Immature natural killer cell (primary cell): ENCODE measurements at regions not wholly inside any gene's neighbourhood (a gene's known extent, or its start where the extent isn't known, plus 50 kb on each side); places are given as distances from the start of the nearest gene placed in this dataset.

ENCODE experiments used
- DNase-seq, 3 donors: peaks; one replicate each; pipeline ENCODE4 v3.0.0; 2022; ENCODE audit warnings: mixed read lengths in 1 of 3
- H3K27ac Mint-ChIP-seq, 6 donors: one replicate each; pipeline ENCODE4 v1.8.0; 2020; ENCODE audit warnings: mixed read lengths in 6 of 6, mild to moderate bottlenecking in 5 of 6, inconsistent platforms in 4 of 6, moderate library complexity in 3 of 6
- H3K27me3 Mint-ChIP-seq, 3 donors: one replicate each; pipeline ENCODE4 v1.8.0; 2020 to 2021; ENCODE audit warnings: low read depth in 3 of 3, mild to moderate bottlenecking in 3 of 3, mixed read lengths in 3 of 3, moderate library complexity in 3 of 3, inconsistent platforms in 1 of 3
- H3K36me3 Mint-ChIP-seq, 3 donors: one replicate each; pipeline ENCODE4 v1.8.0; 2020; ENCODE audit warnings: mixed read lengths in 3 of 3, inconsistent platforms in 2 of 3, mild to moderate bottlenecking in 2 of 3
- H3K4me1 Mint-ChIP-seq, 2 donors: one replicate each; pipeline ENCODE4 v1.8.0; 2020; ENCODE audit warnings: inconsistent platforms in 2 of 2, mild to moderate bottlenecking in 2 of 2, mixed read lengths in 2 of 2, moderate library complexity in 1 of 2
- H3K4me3 Mint-ChIP-seq, 5 donors: one replicate each; pipeline ENCODE4 v1.8.0; 2020; ENCODE audit warnings: mild to moderate bottlenecking in 5 of 5, mixed read lengths in 5 of 5, inconsistent platforms in 3 of 5, moderate library complexity in 3 of 5
- H3K9me3 Mint-ChIP-seq, 6 donors: one replicate each; pipeline ENCODE4 v1.8.0; 2020; ENCODE audit warnings: mild to moderate bottlenecking in 6 of 6, mixed read lengths in 6 of 6, inconsistent platforms in 4 of 6, moderate library complexity in 3 of 6

DNA sequence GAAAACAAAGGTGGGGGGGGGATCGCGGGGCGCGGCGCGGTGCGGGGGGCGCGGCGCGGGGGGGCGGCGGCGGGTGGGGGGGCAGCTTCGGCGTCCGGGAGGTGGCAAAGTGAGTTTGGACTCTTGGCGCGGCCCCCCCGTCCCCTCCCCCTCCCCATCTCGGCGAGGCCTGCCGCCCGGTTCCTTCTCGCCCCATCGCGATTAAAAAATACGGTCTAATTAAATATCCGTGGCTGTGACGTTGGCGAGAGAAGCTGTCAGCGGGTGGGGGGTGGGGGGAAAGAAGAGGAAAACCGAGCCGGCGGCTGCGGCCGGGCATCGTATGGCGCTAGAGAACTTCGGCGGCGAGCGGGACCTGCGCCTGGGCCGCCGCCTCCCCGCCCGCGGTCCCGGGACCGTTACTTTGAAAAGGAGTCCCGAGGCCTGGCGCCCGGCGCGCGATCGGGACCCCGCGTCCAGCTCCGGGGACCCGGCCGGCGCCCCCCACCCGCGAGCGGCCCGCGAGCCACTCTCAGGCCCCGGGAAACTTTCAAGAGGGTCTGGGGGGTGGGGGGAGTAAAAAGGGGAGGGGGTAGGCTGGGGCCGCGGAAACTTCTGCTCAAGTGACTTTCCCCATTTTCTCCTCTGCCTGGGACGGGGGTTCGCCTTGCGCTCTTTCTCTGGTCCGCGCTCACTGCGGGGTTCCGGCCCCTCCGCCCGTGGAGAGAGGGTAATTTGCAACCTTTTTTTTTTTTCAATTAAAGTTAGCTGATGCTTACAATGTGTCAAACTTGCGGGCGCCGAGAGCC, 146.3 kb upstream of the ZNF536 start:
- peak overlapping the region; percentile 38 to 76 (median 70) for H3K4me3 Mint-ChIP-seq
- H3K36me3 Mint-ChIP-seq, result peaks cover 0 to 4% (median 0%) of the 10 kb centered on the region in 3 donors
- peaks cover 22 to 31% of the 10 kb centered on the region in 2 donors for H3K4me1 Mint-ChIP-seq
- peaks cover 0 to 1% (median 0%) of the 10 kb centered on the region in 6 donors for H3K9me3 Mint-ChIP-seq
- no peak overlapping the region for H3K27ac Mint-ChIP-seq
- DNase-seq, result no peak
- H3K27me3 Mint-ChIP-seq, result peaks cover 28 to 43% (median 34%) of the 10 kb centered on the region in 3 donors

DNA sequence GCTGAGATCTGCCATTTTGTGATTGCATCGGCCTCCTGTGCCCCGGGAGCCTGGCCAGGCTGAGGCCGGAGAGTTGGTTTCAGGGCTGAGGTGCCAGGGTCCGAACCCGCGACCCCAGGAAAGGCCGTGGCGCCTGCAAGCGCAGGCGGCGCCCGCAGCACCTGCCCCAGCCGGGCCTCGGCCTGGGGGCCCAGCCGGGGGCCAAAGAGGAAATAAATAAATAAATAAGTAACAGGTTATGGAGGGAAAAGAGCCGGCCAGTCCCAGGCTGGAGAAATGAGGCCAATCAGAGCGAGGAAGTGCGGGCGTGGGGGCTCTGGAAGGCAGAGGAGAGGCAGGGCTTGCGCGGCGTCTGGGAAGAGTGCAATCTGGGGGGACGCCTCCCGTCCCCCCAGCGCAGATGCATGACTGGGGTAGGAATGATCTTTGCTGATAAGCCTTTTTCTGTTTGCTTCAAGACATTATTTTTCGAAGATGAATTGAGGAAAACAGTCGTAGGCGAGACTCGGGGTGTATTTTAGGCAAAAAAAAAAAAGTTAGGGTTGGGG, 145.6 kb upstream of the ZNF536 start:
- H3K36me3 Mint-ChIP-seq, result peaks cover 0 to 4% (median 0%) of the 10 kb centered on the region in 3 donors
- H3K27me3 Mint-ChIP-seq, result peaks cover 31 to 40% (median 34%) of the 10 kb centered on the region in 3 donors
- peaks cover 0 to 1% (median 0%) of the 10 kb centered on the region in 6 donors for H3K9me3 Mint-ChIP-seq
- H3K4me1 Mint-ChIP-seq, result peaks cover 22 to 31% of the 10 kb centered on the region in 2 donors
- H3K27ac Mint-ChIP-seq, result no peak overlapping the region
- H3K4me3 Mint-ChIP-seq, result peak overlapping the region; percentile 70 to 82 (median 75)
- no peak for DNase-seq

- Mint-ChIP-seq H3K27ac (no peak overlapping the region), H3K9me3 (peaks cover 0 to 1% (median 0%) of the 10 kb centered on the region in 6 donors), H3K4me3 (peak overlapping the region; percentile 70 to 82 (median 75)), H3K36me3 (peaks cover 0 to 4% (median 0%) of the 10 kb centered on the region in 3 donors), H3K4me1 (peaks cover 22 to 31% of the 10 kb centered on the region in 2 donors), H3K27me3 (peaks cover 30 to 40% (median 37%) of the 10 kb centered on the region in 3 donors)
- DNase-seq, result no peak
Observed at GRCh38 chr19:30227012-30227621, 145.1 kb upstream of the ZNF536 start.

DNA sequence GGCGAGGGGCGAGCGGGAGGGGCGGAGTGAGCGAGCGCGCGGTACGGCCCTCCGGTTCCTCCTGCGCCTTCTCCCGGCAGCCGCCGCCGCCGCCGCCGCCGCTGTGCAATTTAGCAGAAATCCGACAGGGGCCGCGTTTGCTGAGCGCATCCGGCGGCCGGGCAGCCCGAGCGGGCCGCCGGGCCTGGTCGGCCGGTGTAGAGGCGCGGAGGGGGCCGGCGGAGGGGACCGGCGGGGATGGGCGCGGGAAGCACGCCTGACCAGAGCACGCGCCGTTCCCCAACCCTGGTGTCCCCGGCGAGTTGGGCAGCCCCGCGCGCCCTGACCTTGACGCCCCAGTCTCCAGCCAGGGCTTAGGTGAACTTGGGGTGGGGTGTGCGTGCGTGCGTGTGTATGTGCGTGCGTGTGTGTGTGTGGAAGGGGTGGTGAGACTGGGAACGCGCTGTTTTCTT, 144.5 kb upstream of the ZNF536 start:
- H3K27ac Mint-ChIP-seq, result no peak overlapping the region
- H3K27me3 Mint-ChIP-seq, result peaks cover 30 to 40% (median 37%) of the 10 kb centered on the region in 3 donors
- peak in 2 of 3 donors; percentile 6 to 10 for DNase-seq
- peaks cover 0 to 4% (median 0%) of the 10 kb centered on the region in 3 donors for H3K36me3 Mint-ChIP-seq
- peaks cover 0 to 1% (median 0%) of the 10 kb centered on the region in 6 donors for H3K9me3 Mint-ChIP-seq
- H3K4me3 Mint-ChIP-seq, result peak overlapping the region; percentile 44 to 80 (median 51)
- H3K4me1 Mint-ChIP-seq, result peaks cover 22 to 31% of the 10 kb centered on the region in 2 donors

GRCh38 chr19:30228113-30228834, 143.9 kb upstream of the ZNF536 start:
- Mint-ChIP-seq H3K27ac (no peak overlapping the region), H3K9me3 (peaks cover 0 to 1% (median 0%) of the 10 kb centered on the region in 6 donors), H3K4me3 (peak overlapping the region; percentile 44 to 64 (median 51)), H3K4me1 (peaks cover 22 to 27% of the 10 kb centered on the region in 2 donors), H3K36me3 (peaks cover 0 to 4% (median 0%) of the 10 kb centered on the region in 3 donors), H3K27me3 (peaks cover 30 to 37% (median 35%) of the 10 kb centered on the region in 3 donors)
- no peak for DNase-seq

- H3K27me3 Mint-ChIP-seq, result peaks cover 28 to 36% (median 31%) of the 10 kb centered on the region in 3 donors
- H3K27ac Mint-ChIP-seq, result no peak overlapping the region
- no peak for DNase-seq
Observed at GRCh38 chr19:30228835-30229524, 143.2 kb upstream of the ZNF536 start.

GRCh38 chr19:30229525-30230174, 142.5 kb upstream of the ZNF536 start:
- Mint-ChIP-seq H3K9me3 (peaks cover 0 to 1% (median 0%) of the 10 kb centered on the region in 6 donors), H3K27ac (no peak overlapping the region), H3K4me3 (no peak overlapping the region), H3K27me3 (peaks cover 25 to 30% (median 28%) of the 10 kb centered on the region in 3 donors), H3K36me3 (peaks cover 0 to 4% (median 0%) of the 10 kb centered on the region in 3 donors), H3K4me1 (peaks cover 20 to 23% of the 10 kb centered on the region in 2 donors)
- no peak for DNase-seq

More at GRCh38 chr19:30228835-30229524, 143.2 kb upstream of the ZNF536 start:
- Mint-ChIP-seq H3K4me3 (peak overlapping the region in 2 of 5 donors; percentile 45 to 59), H3K36me3 (peaks cover 0 to 4% (median 0%) of the 10 kb centered on the region in 3 donors), H3K4me1 (peaks cover 22 to 27% of the 10 kb centered on the region in 2 donors), H3K9me3 (peaks cover 0 to 1% (median 0%) of the 10 kb centered on the region in 6 donors)

DNA sequence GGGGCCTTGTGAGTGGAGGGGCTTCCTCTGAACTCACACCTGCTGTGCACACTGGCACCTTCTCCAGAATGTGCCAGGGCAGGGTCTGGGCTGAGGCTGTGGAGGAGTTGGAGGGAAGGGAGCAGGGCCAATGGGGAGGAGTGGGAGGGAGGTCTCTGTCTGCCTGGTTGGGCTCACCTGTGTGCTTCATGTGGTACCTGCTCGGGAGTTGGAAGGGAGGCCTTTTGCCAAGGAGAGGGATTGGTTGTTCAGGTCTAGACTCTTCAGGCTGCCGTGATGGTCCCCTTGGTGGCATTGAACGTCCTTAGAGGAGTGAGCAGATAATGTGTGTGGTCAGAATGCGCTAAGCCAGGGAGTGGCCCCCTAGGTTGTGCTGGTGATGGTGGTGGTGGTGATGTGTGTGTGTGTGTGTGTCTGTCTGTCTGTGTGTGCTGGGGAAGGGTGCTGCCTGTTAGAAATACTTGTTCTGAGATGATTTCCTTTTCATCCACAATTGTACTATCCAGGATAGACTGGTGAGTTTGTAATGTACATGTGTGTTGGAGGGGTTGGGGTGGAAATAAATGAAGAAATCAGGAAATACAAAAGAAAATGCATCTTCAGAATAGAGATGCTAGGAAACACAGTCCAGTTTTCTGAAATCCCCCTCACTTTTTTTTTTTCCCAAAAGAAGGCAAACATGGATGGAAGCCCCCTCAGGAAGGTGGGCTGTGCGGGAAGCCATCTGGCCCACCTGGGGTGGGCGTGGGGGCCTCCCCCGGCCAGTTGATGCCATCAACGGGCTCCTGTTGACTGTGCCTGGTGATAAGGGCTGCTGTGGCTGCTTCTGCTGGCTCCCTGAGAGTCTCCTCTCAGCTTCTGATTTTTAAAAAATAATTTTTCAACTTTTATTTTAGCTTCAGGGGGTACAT, 140.5 kb upstream of the ZNF536 start:
- no peaks in the 10 kb centered on the region for H3K9me3 Mint-ChIP-seq
- H3K27me3 Mint-ChIP-seq, result peaks cover 21 to 28% (median 28%) of the 10 kb centered on the region in 3 donors
- H3K36me3 Mint-ChIP-seq, result no peaks in the 10 kb centered on the region
- peaks cover 11% of the 10 kb centered on the region in 2 donors for H3K4me1 Mint-ChIP-seq
- DNase-seq, result no peak
- no peak overlapping the region for H3K4me3 Mint-ChIP-seq
- H3K27ac Mint-ChIP-seq, result peak overlapping the region in 1 of 6 donors; percentile 53

- H3K4me1 Mint-ChIP-seq, result peaks cover 0 to 2% of the 10 kb centered on the region in 2 donors
- H3K36me3 Mint-ChIP-seq, result no peaks in the 10 kb centered on the region
- no peak overlapping the region for H3K4me3 Mint-ChIP-seq
Observed at GRCh38 chr19:30233375-30233774, 138.8 kb upstream of the ZNF536 start.

DNA sequence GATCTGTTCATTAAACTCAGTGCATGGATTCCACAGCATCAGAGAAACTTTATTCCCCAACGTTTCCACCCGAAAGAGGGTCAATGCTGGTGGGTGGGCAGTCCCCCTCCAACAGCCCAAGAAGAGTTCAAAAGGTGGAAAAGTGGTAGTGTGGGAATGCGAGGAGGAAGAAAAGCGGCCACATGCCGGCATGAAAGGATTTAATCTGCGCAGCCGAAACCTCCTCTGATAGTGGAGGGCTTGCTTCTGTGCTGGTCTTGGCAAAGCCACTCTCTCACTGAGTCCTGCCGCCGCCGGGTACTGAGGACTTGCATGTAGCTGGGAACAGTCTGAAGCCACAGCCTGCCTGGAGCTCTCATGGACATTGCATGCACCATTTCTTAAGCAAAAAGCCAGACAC, 136.2 kb upstream of the ZNF536 start:
- Mint-ChIP-seq H3K4me3 (no peak overlapping the region), H3K27ac (no peak overlapping the region), H3K4me1 (no peaks in the 10 kb centered on the region), H3K9me3 (no peaks in the 10 kb centered on the region), H3K36me3 (no peaks in the 10 kb centered on the region), H3K27me3 (peaks cover 11 to 19% (median 18%) of the 10 kb centered on the region in 3 donors)
- no peak for DNase-seq

More at GRCh38 chr19:30233375-30233774, 138.8 kb upstream of the ZNF536 start:
- Mint-ChIP-seq H3K9me3 (no peaks in the 10 kb centered on the region), H3K27me3 (peaks cover 17 to 24% (median 22%) of the 10 kb centered on the region in 3 donors), H3K27ac (no peak overlapping the region)
- DNase-seq, result no peak

DNA sequence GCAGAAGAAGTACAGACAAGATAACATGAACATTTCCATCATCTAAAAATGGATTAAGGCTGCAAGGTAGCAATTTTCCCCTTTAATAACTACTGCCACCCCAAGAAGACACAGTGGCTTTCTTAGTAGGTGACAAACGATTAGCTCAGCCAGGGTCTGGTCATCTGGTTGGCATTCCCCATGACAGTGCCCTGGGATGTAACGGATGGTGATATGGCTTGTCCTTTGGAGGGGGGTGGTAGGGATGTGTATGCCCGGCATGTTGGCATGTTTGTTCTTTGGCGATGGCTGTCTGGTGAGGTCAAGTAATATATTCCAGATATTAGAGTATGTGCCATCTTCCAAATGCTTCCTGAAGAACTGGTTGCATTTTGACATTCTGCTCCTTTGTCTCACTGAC, 135.6 kb upstream of the ZNF536 start:
- Mint-ChIP-seq H3K4me1 (no peaks in the 10 kb centered on the region), H3K36me3 (no peaks in the 10 kb centered on the region), H3K27me3 (peaks cover 10 to 18% (median 16%) of the 10 kb centered on the region in 3 donors), H3K9me3 (no peaks in the 10 kb centered on the region), H3K27ac (no peak overlapping the region), H3K4me3 (no peak overlapping the region)
- no peak for DNase-seq
